GM18502 (cell line): ENCODE measurements at regions not wholly inside any gene's neighbourhood (a gene's known extent, or its start where the extent isn't known, plus 50 kb on each side); places are given as distances from the start of the nearest gene placed in this dataset.

Source experiments
- ATAC-seq: cut with Tn5 transposase; IDR thresholded peaks from one replicate; pipeline ENCODE4 v1.9.1; 2021; ENCODE audit warnings: mild to moderate bottlenecking; ENCODE audit not compliant: unreplicated experiment, poor library complexity

DNA sequence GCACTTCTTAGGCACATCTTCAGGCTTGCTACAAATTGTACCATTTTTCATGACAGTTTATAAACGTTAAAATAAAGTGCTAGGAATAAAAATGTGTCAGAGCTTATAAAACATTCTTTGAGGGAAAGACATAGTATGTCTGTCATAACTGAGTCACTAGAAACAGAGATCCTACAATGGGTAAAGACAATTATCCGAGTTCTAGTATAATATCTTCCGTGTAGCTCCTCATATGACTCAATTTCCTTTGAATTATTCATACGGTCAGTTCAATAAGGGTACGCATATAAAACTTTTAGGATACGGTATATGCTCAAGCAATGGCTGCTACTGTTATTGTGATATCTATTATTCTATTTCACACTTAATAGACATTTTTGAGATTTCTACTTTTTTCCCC is 349.1 kb downstream of the PCDH10 start:
- ATAC-seq = no peak

DNA sequence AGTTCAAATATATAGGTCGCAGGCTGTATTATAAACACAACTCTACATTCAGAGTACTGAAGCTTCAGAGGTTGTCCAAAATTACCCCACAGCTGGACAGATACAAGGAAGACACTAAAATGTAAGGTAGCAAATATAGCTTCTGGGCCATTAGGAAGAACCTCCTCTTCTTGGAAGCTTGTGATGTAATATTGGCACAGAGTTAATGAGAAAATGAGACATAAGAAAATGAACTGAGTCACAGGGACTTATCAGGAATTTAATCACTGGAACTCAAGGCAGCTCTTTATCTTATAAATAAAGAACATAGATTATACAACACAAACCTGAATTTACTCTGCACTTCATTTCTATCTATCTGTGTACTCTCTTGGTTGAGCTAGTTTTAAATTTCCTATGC is 344.7 kb downstream of the PCDH10 start:
- no peak for ATAC-seq

DNA sequence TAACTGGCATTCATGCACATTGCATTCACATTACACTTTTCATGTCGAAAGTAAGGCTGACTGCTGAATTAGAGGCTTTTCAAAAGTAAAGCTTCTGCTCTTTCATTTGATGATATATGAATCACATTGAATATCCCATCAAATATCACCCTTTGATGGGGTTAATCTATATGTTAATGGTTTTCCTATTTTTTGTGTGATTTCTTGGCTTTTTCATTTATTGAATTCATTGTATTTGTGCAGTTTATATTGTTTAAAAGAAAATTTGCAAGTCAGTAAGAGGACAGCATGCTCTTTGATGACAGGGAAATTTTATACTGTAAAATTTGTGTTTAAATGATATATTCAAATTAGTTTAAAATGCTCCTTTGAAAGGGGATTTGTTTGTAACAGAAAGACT is 344.1 kb downstream of the PCDH10 start:
- ATAC-seq = no peak

DNA sequence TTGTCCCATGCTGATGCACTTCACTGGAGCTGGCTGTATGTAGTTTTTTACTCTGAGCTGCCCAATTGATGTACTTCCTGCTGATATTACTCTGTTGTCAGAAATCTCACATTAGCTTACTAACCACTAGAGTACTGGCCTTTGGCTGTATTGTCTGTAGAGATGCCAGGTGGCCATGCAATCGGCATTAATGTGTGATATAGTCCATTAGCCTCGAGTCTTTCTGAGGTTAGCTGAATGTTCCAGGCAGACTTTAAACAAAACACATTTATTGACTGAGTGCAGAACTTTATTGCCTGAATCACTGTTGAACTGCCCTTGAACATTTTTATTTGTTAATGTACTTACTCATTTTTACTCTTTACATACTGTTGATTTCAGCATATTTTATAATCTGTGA is 335.2 kb downstream of the PCDH10 start:
- ATAC-seq = no peak

DNA sequence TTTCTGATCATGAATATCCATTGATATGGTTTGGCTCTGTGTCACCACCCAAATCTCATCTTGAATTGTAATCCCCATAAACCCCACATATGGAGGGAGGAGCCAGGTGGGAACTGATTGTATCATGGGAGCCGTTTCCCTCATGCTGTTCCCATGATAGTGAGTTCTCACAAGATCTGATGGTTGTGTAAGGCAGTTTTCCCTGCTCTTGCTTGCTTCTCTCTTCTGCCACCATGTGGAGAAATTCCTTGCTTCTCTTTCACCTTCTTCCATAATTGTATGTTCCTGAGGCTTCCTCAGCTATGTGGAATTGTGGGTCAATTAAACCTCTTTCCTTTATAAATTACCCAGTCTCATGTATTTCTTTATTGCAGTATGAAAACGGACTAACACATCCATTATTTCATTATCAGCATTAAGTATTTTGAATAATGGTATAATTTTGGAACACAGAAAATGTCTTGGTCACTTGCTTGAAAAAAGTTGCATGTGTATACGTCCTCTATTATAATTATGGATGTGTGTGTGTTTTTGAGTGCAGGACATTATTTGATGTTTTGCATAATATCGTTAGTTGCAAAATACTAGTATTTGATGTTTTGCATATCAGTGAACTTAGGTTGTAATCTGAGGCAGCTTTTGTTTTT is 334.6 kb downstream of the PCDH10 start:
- ATAC-seq = no peak

DNA sequence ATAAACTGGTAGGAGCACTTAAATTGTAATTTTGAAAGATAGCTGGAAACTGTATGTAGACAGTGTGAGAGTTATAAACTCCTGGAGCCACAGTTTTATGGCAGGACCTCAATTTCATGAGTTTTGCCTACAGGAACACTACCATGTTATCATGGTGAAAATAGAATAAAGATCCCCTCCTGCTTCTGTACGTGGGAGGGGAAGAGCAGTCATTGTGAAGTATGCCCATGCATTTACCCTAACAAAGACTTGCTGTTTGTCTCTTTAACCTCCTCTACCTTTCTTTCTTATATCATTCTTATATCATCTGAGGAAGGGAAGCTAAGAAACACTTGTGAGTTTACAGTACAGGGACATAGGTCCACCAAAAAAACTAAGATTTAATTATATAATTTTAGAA is 327.0 kb downstream of the PCDH10 start:
- ATAC-seq = no peak

DNA sequence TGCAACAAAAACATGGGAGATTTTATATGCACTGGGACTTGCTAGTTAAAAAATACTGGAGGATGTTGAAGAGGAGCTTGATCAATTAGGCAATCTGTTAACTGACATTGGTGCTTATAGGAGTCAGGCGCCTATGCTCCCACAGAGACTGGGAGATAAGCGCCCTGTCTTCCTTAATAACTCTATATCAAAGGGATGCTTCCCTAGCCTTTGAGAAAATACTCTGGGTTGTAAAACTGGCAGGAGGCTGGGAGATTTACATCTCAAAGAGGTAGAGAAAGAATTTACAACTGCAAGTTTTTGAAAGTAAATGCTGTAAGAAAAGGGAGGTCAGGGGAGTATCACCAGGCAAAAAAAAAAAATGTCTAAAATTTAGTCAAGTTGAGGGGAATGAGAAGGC is 325.4 kb downstream of the PCDH10 start:
- no peak for ATAC-seq

DNA sequence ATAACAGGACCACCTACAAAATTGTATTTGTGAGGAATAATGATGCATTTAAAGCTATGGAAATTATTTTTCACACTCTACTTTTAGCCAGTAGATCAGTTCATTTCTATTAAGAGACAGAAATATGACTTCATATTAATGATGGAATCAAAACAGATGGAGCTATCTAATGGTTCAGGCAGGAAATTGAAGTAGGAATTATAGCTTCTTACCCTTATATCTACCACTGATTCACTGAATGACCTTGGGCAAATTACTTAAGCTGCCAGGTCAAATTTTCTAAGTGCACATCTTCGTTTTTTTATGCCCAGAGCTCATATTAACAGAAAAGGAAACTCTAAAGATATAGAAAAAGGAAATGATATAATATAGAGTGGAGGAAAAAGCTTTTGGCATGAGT is 323.1 kb downstream of the PCDH10 start:
- ATAC-seq = no peak

DNA sequence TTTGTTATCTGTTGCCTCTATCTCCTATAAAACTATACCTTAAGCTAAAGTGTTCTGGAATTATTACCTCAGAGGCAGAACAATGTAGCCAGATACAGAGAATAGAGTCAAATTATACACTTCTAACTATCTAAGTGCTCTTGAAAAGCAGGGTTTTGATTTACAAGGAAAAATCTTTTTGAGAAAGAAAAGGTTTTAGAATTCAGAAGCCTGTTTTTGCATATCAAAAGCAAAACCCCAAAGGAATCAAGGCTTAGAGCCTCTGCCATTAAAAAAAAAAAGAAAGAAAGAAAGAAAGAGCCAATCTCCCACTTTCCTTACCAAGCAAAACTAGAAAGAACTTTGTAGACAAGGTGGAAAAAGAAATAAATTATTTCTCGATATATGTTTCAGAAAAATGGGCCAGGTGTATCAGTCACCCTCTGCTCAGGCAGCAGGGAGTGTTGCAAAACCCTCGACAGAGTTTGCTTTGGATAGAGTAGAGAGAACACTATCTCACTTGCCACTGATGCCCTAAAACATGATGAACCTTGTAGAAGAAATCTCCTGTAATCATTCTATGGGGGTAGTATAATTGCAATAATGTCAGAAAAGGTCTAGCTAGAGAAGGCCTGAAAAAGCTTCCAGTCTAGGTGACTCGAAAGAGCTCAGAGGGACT is 318.3 kb downstream of the PCDH10 start:
- no peak for ATAC-seq

DNA sequence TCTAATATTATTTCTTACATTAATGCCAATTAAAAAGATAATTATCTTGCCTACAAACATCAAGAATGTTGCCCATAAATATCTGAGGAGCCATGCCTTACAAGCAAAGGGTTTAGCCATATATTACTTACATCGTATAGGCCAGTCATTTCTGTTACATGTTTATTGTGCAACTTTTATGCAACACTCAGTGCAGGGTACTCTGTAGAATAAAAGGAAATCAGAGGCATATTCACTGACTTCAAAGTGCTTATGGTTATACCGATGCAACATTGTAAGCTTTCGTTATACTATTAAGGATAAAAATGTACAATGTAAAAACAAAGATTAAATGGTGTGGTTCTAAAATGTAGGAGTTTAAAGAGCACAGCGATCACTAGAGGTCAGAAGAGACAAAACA is 315.9 kb downstream of the PCDH10 start:
- no peak for ATAC-seq

DNA sequence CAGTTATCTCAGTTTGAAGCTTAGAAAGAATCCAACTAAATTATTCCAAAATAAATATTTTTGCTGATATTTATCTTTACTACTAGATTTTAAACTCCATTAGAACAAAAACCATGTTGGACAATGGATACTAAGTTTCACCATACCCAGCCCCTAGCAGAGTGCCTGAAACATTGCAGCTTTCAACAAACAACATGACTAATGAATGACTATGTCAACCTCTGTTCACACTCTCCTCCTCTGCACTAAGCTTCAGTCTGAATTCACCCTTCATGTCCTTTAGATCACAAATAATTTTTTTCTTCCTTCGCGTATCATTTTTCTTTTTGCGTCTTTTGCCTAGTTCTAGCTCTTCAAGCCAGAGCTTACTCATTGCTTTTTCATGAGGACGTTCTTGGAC is 315.2 kb downstream of the PCDH10 start:
- ATAC-seq = no peak

DNA sequence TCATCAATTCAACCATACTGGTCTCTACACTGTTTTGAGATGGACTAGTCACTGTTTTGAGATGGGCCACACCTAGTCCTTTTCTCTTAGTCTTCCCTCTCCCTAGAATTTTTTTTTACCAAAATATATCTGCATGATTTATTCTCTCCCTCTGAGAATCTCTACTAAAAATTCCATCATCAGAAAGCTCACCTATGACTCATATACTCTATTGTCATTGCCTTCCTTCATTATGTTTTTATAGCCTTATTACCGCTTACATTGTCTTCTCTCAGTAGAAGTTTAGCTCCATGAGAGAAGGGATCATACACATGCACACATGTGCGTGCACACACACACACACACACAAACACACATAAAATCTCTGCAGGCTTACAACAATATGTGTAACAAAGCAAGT is 303.6 kb downstream of the PCDH10 start:
- ATAC-seq = no peak

DNA sequence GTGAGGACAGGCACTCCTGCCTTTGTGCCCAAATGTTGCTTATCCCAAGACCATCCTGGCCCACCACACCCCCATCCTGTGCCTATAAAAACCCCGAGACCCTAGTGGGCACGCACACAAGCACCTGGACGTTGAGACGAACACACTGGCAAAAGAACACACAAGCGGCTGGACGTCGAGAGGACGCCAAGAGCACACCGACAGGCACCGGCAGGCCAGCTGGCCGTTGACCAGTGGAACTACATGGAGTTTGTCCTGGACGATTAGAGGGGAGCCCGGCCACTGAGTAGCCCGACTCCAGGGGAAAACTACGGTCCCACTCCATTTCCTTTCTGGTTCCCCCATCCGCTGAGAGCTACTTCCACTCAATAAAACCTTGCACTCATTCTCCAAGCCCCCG is 301.7 kb downstream of the PCDH10 start:
- ATAC-seq = no peak

DNA sequence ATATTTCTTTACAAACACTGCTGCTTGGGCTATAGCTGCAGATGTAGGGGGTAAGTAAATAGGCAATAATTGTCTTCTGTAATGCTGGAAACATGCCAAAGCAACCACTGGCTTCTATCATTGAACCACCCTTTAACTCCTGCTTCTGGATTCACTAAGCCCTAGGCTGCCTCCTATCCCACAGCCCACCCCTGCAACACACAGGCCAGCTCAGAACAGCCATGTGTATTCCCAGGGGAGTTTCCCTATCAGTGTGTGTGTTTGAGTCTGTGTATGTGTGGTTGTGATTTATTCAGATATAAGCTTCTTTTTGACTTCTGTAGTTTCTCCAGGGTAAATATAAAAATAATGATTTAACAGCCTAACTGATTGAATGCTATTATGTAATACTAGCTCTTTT is 291.3 kb downstream of the PCDH10 start:
- ATAC-seq = no peak

DNA sequence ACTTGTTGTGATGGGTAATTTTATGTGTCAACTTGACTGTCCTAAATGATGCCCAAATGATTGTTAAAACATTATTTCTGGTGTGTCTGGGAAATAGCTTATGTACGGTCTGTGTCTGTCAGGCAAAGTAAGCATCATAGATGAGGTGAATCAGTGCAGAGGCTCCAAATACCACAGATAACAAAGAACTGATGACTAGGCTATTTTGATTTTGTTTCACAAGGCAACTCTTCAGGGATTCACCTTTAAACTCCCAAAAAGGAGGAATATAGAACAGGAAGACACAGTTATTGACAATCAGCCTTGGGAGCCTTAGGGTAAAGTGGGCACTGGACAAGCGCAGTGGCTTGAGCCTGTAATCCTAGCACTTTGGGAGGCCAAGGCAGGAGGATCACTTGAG is 290.7 kb downstream of the PCDH10 start:
- ATAC-seq = no peak

DNA sequence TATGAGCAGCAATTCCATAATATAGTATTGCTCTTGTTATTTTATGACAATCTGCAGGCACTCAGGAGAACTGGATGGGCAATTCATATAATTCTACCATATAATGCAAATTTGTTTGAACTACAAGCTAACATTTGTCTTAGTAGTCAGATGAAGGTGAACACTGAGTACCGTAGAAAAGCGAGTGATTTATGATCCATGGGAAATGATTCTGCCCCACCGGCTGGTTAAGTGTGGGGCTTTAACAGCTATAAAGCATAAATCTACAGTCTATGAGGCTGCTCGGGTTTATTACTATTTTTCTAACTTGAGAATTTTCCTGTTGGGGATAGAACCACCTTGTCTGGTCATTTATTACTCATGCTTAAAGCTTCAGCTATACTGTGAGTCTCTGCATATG is 275.5 kb downstream of the PCDH10 start:
- no peak for ATAC-seq

DNA sequence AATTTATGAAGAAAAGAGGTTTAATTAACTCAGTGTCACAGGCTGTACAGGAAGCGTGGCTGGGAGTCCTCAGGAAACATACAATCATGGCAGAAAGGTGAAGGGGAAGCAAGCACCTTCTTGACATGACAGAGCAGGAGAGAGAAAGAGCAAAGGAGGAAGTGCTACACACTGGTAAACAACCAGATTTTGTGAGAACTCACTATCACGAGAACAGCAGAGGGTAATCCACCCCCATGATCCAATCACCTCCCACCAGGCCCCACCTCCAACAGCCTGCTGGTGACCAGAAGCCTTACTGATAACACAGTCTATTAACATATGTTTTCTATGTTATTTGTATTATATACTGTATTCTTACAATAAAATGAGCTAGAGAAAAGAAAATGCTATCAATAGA is 254.8 kb downstream of the PCDH10 start:
- ATAC-seq = no peak

DNA sequence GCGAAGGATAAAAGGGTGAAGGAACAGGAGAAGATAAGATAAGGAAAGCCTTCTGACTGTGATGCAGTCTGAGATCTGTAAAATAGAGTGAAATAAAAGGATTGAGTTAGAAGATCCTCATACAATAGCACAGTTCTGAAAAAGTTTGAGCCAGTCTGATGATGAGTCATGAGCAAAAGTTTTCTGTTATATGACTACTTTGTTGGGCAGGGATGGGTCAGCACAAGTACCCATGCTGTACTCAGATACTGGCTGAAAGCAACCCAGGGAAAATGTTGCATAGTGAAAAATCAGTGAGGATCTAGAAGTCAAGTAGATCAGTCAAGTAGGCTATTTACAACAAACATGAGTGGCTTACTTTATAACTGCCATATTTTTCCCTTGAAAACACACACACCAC is 253.5 kb downstream of the PCDH10 start:
- ATAC-seq = no peak

DNA sequence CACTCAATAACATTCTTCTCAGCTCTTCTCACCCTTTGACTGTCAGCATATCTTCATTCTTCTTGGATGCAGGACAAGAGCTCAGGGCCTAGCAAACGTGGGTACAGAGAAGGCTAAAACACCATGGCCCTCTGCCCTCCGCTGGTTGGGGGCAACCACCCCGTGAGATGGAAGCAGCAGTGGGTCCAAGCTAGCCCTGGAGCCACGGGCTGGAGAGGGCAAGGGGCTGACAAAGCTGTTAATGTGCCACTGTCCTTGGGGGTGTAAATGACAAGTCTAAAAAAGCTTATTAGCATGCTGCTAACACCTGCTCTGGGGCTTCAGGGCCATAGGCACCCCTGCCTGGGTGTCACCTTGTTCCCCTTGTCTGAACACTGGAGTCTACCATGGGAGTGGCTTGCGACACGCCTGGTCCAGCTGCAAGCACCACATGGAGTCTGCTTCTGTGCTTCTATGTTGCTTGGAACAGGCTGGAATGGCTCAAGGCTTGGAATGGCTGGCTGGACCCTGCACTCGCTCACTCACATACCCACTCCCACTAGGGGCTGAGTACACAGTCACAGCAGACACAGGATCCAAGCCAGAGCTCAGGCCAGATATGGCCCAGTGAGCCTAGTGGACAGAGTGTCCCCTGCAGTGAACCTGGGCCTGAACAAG is 246.0 kb downstream of the PCDH10 start:
- ATAC-seq = no peak

DNA sequence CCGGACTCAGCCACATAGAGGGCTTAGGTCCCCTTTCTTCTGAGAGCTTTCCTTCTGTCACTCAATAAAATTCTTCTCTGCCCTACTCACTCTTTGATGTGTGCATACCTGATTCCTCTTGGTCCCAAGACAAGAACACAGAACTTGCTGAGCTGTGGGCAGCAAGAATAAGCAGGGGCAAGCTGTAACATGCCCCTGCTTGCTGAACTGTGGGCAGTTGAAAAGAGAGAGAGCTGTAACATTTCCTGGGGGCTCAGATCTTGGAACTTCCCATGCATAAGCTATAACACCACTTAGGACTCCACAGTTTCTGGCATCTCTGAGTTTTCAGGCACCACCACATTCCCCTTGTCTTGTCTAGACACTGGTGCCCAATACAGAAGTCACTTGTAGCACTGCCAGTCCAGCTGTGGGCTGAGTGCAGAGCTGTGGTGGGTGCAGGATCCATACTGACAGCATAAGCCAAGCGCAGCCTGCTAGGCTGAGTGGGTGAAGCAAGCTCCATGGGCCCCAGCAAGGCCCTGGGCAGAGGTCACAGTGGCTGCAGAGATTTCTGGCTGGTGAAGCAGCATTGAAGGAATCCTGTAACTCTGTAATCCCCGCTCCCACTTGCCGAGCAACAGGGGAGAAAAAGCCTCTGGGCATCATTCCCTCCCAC is 241.2 kb downstream of the PCDH10 start:
- ATAC-seq = no peak

DNA sequence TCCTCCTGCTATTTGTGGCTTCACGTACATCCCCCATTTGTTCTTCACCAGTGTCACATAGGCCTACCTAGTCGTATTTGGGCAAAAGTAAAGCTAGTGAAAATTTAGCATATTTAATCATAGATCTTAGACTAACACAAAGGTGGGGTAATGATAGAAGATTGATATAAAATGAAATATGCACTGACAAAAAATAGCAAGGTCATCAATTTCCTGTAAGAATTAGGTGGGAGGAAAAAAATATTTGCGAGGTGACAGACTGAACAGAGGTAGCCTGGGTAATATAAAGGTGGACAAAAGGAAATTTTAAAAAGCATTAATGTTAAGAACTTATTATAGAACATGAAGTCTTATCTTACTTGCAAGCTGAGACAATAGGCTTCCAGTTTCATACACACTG is 239.9 kb downstream of the PCDH10 start:
- ATAC-seq = no peak
